GM18507 (cell line): ENCODE measurements at regions not wholly inside any gene's neighbourhood (a gene's known extent, or its start where the extent isn't known, plus 50 kb on each side); places are given as distances from the start of the nearest gene placed in this dataset.
A peak's percentile ranks its signal among the peaks of the same experiment; 100 is the strongest.
"Not testable (repeated sequence)": the region's sequence is repeated elsewhere in the genome, so short reads cannot be mapped to it uniquely, and the experiment has no call there.

Experiments used
- DNase-seq: peaks from one replicate; pipeline ENCODE4 v3.0.0; 2011; ENCODE audit warnings: low read depth; ENCODE audit not compliant: insufficient read length; ENCODE audit errors: extremely low spot score
- FAIRE-seq: peaks from 2 replicates; lab custom pipeline; 2011; peaks lifted over from hg19 to GRCh38; lab: Jason Lieb, UNC

DNA sequence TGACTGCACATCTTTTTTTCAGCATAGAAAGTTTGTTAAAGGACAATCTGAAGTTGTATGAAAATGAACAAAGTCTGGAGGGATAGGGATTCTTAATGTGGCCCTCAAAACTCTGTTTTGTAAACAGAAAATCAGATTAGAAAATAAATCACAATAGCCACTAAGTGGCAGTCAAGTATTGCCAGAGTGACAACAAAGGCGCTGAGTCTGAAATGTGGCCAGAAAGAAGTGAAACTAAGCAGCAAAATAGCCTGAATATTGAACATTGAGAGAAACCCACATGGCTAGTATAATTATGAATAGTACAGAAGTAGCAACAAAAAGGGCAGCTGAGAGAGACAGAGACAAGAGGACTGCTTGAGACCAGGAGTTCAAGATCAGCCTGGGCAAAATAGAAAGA, 81.1 kb upstream of the CT45A1 start:
- DNase-seq, result peak; percentile 1
- peak; percentile 99 for FAIRE-seq

DNA sequence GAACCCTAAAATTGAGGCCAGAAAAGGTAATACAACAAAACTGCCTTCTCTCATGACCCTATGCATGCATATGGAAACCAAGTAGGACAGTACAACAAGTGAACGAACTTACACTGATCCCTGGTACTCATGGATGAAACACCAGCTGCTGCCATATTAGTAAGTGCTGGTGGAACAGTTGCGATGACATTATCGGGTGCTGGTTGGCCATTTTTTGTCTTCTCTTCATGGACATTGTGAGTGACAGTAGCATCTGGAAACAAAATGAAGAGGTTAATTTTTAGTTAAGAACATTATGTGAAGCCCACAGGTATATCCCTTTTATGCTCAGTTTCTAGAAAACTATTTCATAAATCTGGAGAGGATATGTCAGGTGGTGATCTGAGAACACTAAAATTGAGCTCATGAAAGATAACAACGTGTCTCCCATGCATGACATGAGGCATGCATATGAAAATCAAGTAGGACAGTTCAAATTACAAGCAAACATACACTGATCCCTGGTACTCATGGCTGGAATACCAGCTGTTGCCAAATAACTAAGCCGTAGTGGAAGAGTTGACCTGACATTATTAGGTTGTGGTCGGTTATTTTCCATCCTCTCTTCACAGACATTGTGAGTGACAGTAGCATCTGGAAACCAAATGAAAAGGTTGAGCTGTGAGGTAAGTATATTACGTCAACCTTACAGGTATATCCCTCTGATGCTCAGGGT, 74.2 kb upstream of the CT45A1 start:
- FAIRE-seq (no peak), DNase-seq (no peak)

DNA sequence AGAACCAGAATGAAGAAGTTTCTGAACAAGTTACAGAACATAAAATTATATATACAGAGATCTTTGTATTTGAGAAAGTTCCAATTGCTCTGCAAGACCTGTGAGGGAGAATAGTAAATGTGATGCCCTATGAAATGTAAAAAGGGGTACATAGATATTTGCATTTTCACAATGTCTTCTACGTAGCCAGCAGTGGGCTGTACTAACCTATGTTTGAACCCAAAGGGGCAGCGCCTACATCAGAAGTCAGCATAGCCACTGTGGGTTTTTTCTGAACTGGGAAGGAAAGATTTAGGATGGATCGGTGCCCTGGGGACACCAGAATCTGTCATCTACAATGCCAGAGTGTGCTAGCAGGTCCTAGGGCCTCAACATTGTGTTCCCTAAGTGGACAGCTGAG, 69.5 kb upstream of the CT45A1 start:
- no peak for FAIRE-seq
- DNase-seq, result no peak

DNA sequence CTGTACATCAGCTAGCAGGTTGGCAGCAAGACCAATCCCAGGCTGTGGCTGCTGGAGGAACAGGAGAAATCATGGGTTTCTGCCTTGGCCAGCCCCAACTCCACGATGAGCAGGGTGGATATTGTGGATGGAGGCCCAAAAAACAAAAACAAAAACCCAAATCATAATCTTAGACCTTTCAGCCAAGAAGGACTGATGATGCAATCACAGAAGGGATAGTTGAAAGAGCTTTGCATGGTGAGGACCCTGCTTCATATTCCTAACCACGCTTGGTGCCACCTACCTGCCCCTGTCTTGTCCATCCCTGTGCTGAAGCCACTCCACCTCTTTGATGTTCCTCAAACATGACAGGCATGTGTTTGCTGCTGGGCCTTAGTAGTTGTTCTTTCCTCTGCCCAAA, 68.8 kb upstream of the CT45A1 start:
- DNase-seq (no peak), FAIRE-seq (no peak)

DNA sequence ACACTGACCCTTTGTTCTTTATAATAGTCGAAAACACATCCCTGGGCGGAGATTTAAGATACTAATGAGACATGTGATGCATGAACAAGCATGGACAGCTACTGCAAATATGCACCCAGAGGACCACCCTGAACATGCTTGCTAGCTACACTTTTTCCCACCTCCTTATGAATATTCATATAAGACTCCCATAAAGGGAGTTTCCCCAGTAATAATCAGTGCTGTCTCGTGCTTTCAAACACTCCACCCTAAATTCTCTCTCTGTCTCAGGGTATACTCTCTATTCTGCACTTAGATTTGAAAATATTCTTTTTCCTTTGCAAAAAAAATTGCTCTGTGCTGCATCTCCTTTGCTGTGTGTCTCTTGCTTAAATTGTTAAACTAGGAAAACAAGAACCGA, 64.4 kb upstream of the CT45A1 start:
- DNase-seq, result no peak
- FAIRE-seq, result no peak

DNA sequence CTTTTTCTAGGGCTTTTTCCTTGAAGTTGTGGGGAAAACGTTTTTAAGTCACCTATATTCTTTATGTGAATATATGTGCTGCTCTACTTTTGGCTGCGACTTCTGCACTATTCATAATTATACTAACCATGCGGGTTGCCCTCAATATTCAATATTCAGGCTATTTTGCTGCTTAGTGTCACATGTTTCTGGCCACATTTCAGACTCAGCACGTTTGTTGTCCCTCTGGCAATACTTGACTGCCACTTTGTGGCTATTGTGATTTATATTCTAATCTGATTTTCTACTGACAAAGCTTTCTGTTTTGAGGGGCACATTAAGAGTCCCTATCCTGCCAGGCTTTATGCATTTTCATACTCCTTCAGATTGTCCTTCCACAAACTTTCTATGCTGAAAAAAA, 63.9 kb upstream of the CT45A1 start:
- FAIRE-seq (no peak), DNase-seq (no peak)

DNA sequence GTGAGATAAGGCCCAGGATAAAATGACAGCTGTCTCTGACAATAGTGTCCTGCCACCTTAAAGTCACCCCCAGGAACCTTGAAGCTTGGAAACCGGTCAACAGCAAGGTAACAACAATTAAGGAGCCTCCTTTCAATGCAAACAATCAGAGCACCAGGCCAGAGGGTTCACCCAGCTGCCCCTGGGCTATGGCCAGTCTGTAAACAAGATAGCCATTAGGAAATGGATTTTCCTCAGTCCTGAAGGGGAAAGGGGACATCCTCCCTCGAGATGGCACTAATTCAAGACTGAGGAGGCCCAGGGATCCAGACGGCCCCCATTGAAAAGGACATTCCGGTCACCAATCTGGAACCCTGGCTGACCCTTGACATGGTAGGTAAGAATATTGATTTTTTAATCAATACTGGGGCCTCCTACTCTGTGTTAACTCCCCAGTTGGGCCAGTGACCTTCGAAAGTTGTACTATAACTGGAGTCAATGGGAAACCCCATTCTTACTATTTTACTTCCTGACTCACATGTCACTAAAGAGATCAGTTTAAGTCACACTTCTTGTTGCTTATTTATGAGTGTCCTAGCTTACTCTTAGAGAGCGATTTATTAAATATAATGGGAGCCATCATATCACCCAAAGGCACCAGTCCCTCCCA, 61.7 kb upstream of the CT45A1 start:
- DNase-seq (no peak), FAIRE-seq (peak; percentile 67)

DNA sequence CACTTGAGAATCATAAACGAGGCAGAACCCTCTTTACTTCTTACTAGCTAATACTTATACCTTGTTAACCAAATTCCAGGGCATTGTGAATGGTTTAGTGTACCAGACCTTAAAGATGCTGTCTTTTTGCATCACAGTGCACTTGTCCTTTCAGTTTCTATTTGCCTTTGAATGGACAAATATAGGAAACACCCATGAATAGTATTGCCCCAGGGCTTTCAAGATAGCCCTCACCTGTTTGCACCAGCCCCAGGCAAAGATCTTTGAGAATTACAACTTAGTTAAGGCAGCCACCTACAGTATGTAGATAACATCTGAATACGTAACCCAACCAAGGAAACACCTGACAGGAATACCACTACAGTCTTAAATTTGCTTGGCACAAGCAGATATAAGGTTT, 60.8 kb upstream of the CT45A1 start:
- FAIRE-seq (peak; percentile 72), DNase-seq (no peak)

DNA sequence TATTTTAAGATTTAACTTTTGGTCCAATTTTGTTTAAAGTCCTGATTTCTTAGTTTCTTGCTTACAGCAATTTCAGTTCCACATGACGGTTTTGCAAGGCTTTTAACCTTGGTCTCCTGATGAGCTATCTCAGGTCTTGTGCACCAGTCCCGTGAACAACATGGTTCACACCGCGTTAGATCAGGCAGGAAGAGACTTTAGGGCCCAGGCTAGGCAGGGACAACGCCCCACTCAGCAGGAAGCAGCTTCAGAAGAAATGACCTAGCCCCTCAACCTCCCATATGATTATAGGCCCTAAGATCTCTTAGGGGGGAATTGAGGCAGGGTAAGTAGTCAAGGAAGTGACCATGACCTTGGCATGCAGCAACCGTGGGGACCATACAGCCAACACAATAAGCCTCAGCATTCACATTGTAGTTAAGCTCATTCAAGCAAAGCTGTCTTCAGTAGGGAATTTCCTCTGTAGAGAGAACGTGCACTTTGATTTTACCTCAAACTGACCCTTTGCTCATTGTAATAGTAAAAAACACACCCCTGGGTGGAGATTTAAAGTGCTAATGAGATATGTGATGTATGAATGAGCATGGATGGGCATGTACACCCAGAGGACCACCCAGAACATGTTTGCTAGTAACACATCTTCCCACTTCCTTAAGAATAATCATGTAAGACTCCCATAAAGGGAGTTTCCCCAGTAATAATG, 55.3 kb upstream of the CT45A1 start:
- not testable (repeated sequence) for DNase-seq
- FAIRE-seq, result peak; percentile 81
